BJ (cell line): ENCODE measurements at regions not wholly inside any gene's neighbourhood (a gene's known extent, or its start where the extent isn't known, plus 50 kb on each side); places are given as distances from the start of the nearest gene placed in this dataset.

Experiments
- CTCF ChIA-PET: fragments of 350-600 bp; formaldehyde crosslinking; extraction: SDS; loops from one replicate; lab custom pipeline; 2021; ENCODE audit warnings: antibody characterized with exemption, inconsistent platforms; lab: Yijun Ruan, JAX
- POLR2A ChIA-PET: fragments of 300-600 bp; sonication (Branson Sonifier 250); formaldehyde crosslinking; extraction: SDS; loops from one replicate; lab custom pipeline; 2021; ENCODE audit warnings: antibody characterized with exemption; lab: Charles Lee
- DNase-seq: peaks from one replicate; pipeline ENCODE4 v3.0.0-alpha.2; 2011; ENCODE audit warnings: low read depth
- H3K27me3 ChIP-seq: 2 replicates; pipeline ENCODE4 v1.6.0; 2011; ENCODE audit warnings: low read length; ENCODE audit not compliant: control insufficient read depth, insufficient read depth
- H3K36me3 ChIP-seq: 2 replicates; pipeline ENCODE4 v1.5.1; 2011; ENCODE audit warnings: low read length; ENCODE audit not compliant: control insufficient read depth, insufficient read depth
- H3K4me3 ChIP-seq: 2 replicates; pipeline ENCODE4 v1.5.1; 2011; ENCODE audit warnings: low read depth, mild to moderate bottlenecking, control low read depth, low read length
- CTCF ChIP-seq: IDR thresholded peaks from 2 replicates; pipeline ENCODE4 v1.5.1; 2011; ENCODE audit warnings: low read depth, mild to moderate bottlenecking, control low read depth, inconsistent platforms, low read length, moderate library complexity; ENCODE audit not compliant: insufficient read depth

GRCh38 chr1:56334047-56334446 is 245.3 kb downstream of the PLPP3 start:
- CTCF ChIA-PET = no interaction called here

DNA sequence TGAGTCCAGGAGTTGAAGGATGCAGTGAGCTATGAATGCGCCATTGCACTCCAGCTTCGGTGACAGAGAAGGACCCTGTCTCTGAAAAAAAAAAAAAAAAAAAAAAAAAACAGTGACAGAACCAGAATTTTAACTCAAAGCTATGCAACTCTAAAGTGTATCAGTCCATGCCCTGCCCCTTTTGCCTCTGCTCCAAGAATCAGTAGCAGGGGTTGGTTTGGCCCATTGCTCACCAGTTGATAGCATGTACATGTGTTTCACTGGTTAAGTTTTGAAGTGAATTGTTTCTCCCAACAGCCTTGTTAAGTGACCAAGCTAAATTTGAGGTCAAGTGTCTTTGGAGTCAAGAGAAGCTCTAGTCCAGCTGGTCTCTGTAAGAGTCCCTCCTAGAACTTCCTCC is 245.9 kb downstream of the PLPP3 start:
- POLR2A ChIA-PET = no interaction called here
- H3K4me3 ChIP-seq = no peak overlapping the region
- no peaks in the 10 kb centered on the region for H3K36me3 ChIP-seq
- TF ChIP-seq CTCF = no peak
- DNase-seq = no peak
- no peaks in the 10 kb centered on the region for H3K27me3 ChIP-seq
- CTCF ChIA-PET = no interaction called here

More at GRCh38 chr1:56334047-56334446, 245.3 kb downstream of the PLPP3 start:
- no peaks in the 10 kb centered on the region for H3K36me3 ChIP-seq
- no peaks in the 10 kb centered on the region for H3K27me3 ChIP-seq
- POLR2A ChIA-PET = no interaction called here
- H3K4me3 ChIP-seq = no peak overlapping the region
- TF ChIP-seq CTCF = no peak
- DNase-seq = no peak

- no peak for DNase-seq
- POLR2A ChIA-PET = no interaction called here
- TF ChIP-seq CTCF = no peak
- H3K27me3 ChIP-seq = no peaks in the 10 kb centered on the region
- no peak overlapping the region for H3K4me3 ChIP-seq
- CTCF ChIA-PET = interaction anchor here (1.0 to 2.8 kb wide), 2 partner anchors 8 to 17 kb away, joined by 3 to 7 read pairs; no protein-coding TSS in a partner anchor
- H3K36me3 ChIP-seq = no peaks in the 10 kb centered on the region
These were observed 247.3 kb downstream of the PLPP3 start for GRCh38 chr1:56331892-56332567.

DNA sequence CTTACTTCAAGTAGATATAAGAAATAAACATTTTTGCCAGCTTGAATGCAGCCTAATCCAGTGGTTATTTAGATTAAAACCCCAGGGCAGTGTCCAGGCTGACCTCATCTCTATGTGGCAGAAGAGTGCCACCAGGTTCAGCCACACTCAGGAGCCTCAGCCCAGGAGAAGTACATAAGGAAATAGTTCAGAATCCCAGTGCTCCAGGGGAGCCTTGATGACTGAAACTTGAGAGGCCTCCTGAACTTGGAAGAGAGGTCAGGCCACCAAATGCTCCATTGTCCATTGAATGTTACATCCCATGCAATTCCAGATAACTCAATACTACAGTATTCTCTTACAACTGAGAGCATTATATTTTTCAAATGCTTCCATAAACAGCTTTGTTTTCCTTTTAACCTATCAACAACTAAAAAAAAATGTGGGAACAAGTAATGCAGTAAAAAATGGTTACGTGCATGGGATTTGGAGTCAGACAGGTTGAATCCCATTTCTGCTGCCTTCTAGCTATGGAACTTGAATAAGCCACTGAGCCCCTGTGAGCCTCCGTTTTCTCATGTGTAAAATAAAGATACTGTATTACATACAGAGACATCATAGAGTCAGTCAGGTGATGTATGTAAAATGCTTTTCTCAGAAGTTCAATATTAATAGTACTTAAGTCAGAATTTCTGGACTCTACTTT is 248.0 kb downstream of the PLPP3 start:
- no peaks in the 10 kb centered on the region for H3K27me3 ChIP-seq
- H3K36me3 ChIP-seq = no peaks in the 10 kb centered on the region
- no peak overlapping the region for H3K4me3 ChIP-seq
- DNase-seq = no peak
- CTCF ChIA-PET = interaction anchor here (1.0 to 2.8 kb wide), 2 partner anchors 9 to 18 kb away, joined by 3 to 7 read pairs; no protein-coding TSS in a partner anchor
- no peak for TF ChIP-seq CTCF
- POLR2A ChIA-PET = no interaction called here

GRCh38 chr1:56330391-56331026 is 248.9 kb downstream of the PLPP3 start:
- H3K4me3 ChIP-seq = no peak overlapping the region
- no peaks in the 10 kb centered on the region for H3K36me3 ChIP-seq
- POLR2A ChIA-PET = interaction anchor here (0.6 kb wide), 1 partner anchor 837 kb away, joined by 8 read pairs; no protein-coding TSS in a partner anchor
- H3K27me3 ChIP-seq = no peaks in the 10 kb centered on the region
- TF ChIP-seq CTCF = no peak
- CTCF ChIA-PET = interaction anchor here (2.8 kb wide), 1 partner anchor 10 kb away, joined by 7 read pairs; no protein-coding TSS in a partner anchor
- no peak for DNase-seq
